A549 (cell line): ENCODE measurements at regions not wholly inside any gene's neighbourhood (a gene's known extent, or its start where the extent isn't known, plus 50 kb on each side); places are given as distances from the start of the nearest gene placed in this dataset.

Source experiments
- ATAC-seq, 2 experiments: fragments of 200-7000 bp in 1 of 2; fragments of >200 bp in 1 of 2; cut with Nextera tagmentation in 1 of 2; cut with Tn5 transposase in 1 of 2; 3 replicates each; pipeline versions ENCODE4 v1.8.0 to v1.9.1; 2018 to 2020; ENCODE audit warnings: mild to moderate bottlenecking in 1 of 2, moderate library complexity in 1 of 2
- CTCF ChIA-PET: fragments of 300-600 bp; sonication (Branson Sonifier 250); formaldehyde crosslinking; extraction: SDS; loops from one replicate; lab custom pipeline; 2021; ENCODE audit warnings: antibody characterized with exemption, inconsistent platforms; lab: Yijun Ruan, JAX
- POLR2A ChIA-PET: fragments of 350-600 bp; formaldehyde crosslinking; extraction: SDS; loops from one replicate; lab custom pipeline; 2021; ENCODE audit warnings: antibody characterized with exemption, inconsistent platforms; lab: Yijun Ruan, JAX
- DNase-seq, 2 experiments: peaks; one replicate each; pipeline versions ENCODE4 v3.0.0 to v3.0.0-alpha.2; 2011 to 2016; ENCODE audit warnings: low read depth in 1 of 2, low spot score in 1 of 2
- FAIRE-seq: peaks from 2 replicates; lab custom pipeline; 2011; peaks lifted over from hg19 to GRCh38; lab: Jason Lieb, UNC
- H3K27ac ChIP-seq, 2 experiments: fragments of >200 bp; sonication (Bioruptor Twin); formaldehyde crosslinking; 3 replicates each; pipeline ENCODE4 v1.5.1; 2016 to 2017
- H3K4me1 ChIP-seq: fragments of >200 bp; sonication (Bioruptor Twin); formaldehyde crosslinking; 3 replicates; pipeline ENCODE4 v1.6.1; 2016
- H3K4me2 ChIP-seq: fragments of >200 bp; sonication (Bioruptor Twin); formaldehyde crosslinking; 3 replicates; pipeline ENCODE4 v1.6.1; 2016
- H3K4me3 ChIP-seq: fragments of >200 bp; sonication (Bioruptor Twin); formaldehyde crosslinking; 3 replicates; pipeline ENCODE4 v1.5.1; 2016
- H3K9me3 ChIP-seq: fragments of >200 bp; sonication (Bioruptor Twin); formaldehyde crosslinking; 3 replicates; pipeline ENCODE4 v1.6.1; 2016
- BHLHE40 ChIP-seq: IDR thresholded peaks from 2 replicates; pipeline ENCODE4 v1.6.1; 2012; ENCODE audit warnings: low read depth, low read length, inconsistent platforms
- EHF ChIP-seq: fragments of 250-450 bp; sonication (Bioruptor Pico); IDR thresholded peaks from 2 replicates; pipeline ENCODE4 v1.5.0; 2020; ENCODE audit warnings: mild to moderate bottlenecking
- FOSB ChIP-seq: fragments of 250-450 bp; sonication (Bioruptor Pico); IDR thresholded peaks from 2 replicates; pipeline ENCODE4 v1.5.0; 2020; ENCODE audit warnings: mild to moderate bottlenecking, moderate library complexity
- FOSL2 ChIP-seq, 2 experiments: fragments of 450-650 bp in 1 of 2; fragments of >200 bp in 1 of 2; sonication (Bioruptor Twin) in 1 of 2; formaldehyde crosslinking; IDR thresholded peaks; 2 replicates each; pipeline versions ENCODE4 v1.5.0 to v1.6.1; 2016 to 2020; ENCODE audit warnings: mild to moderate bottlenecking in 1 of 2, moderate library complexity in 1 of 2
- GATA3 ChIP-seq: IDR thresholded peaks from 2 replicates; pipeline ENCODE4 v1.6.1; 2012; ENCODE audit warnings: borderline replicate concordance
- HOXB13 ChIP-seq: fragments of 250-450 bp; sonication (Bioruptor Pico); IDR thresholded peaks from 2 replicates; pipeline ENCODE4 v1.5.0; 2020; ENCODE audit warnings: low read depth, mild to moderate bottlenecking, moderate library complexity
- MAZ ChIP-seq: fragments of 150-350 bp; IDR thresholded peaks from 2 replicates; pipeline ENCODE4 v1.6.1; 2014; ENCODE audit warnings: antibody characterized with exemption, low read depth, low read length, borderline replicate concordance
- POLR2A ChIP-seq: IDR thresholded peaks from 2 replicates; pipeline ENCODE4 v1.6.1; 2012; ENCODE audit warnings: mild to moderate bottlenecking, low read length
- POLR2AphosphoS2 ChIP-seq: conservative IDR thresholded peaks from 2 replicates; pipeline ENCODE4 v1.6.1; 2012; ENCODE audit warnings: low read length, improper control_type of control experiment, inconsistent platforms
- RARB ChIP-seq: fragments of 250-450 bp; sonication (Bioruptor Pico); IDR thresholded peaks from 2 replicates; pipeline ENCODE4 v1.8.0; 2021; ENCODE audit warnings: mild to moderate bottlenecking, moderate library complexity
- SREBF2 ChIP-seq: fragments of 450-650 bp; IDR thresholded peaks from 2 replicates; pipeline ENCODE4 v1.6.1; 2014; ENCODE audit warnings: mild to moderate bottlenecking, moderate library complexity
- ZC3H11A ChIP-seq: fragments of 450-650 bp; IDR thresholded peaks from 2 replicates; pipeline ENCODE4 v1.6.1; 2014; ENCODE audit warnings: antibody characterized with exemption, mild to moderate bottlenecking
- ZFP36 ChIP-seq: fragments of 450-650 bp; IDR thresholded peaks from 2 replicates; pipeline ENCODE4 v1.6.1; 2014; ENCODE audit warnings: borderline replicate concordance; ENCODE audit not compliant: partially characterized antibody
- ZNF302 ChIP-seq: fragments of 250-450 bp; sonication (Bioruptor Pico); IDR thresholded peaks from 2 replicates; pipeline ENCODE4 v1.9.0; 2021; ENCODE audit warnings: inconsistent platforms, mild to moderate bottlenecking, moderate library complexity
- WGBS: methylation state at CpG from one replicate; pipeline ENCODE4 v1.1.6; 2017; ENCODE audit errors: missing lambda C conversion rate; 5-methylcytosine and 5-hydroxymethylcytosine counted together
- TF ChIP-seq, protein P1 (sequence below): fragments of 150-350 bp; IDR thresholded peaks from 2 replicates; pipeline ENCODE4 v1.6.1; 2014; ENCODE audit warnings: low read depth, mild to moderate bottlenecking, low read length
- TF ChIP-seq, protein P2 (sequence below): fragments of 250-450 bp; sonication (Bioruptor Pico); IDR thresholded peaks from 2 replicates; pipeline ENCODE4 v1.5.0; 2021; ENCODE audit warnings: mild to moderate bottlenecking, moderate library complexity, borderline replicate concordance
- TF ChIP-seq, protein P3 (sequence below): fragments of >200 bp; sonication (Bioruptor Twin); formaldehyde crosslinking; IDR thresholded peaks from 3 replicates; pipeline ENCODE4 v1.5.1; 2016
- TF ChIP-seq, protein P4 (sequence below): fragments of 200-600 bp; sonication (generic); IDR thresholded peaks from 2 replicates; pipeline ENCODE4 v1.6.1; 2016; ENCODE audit warnings: antibody characterized with exemption, mild to moderate bottlenecking, moderate library complexity
- TF ChIP-seq, protein P5 (sequence below): IDR thresholded peaks from 2 replicates; pipeline ENCODE4 v1.6.1; 2012

DNA sequence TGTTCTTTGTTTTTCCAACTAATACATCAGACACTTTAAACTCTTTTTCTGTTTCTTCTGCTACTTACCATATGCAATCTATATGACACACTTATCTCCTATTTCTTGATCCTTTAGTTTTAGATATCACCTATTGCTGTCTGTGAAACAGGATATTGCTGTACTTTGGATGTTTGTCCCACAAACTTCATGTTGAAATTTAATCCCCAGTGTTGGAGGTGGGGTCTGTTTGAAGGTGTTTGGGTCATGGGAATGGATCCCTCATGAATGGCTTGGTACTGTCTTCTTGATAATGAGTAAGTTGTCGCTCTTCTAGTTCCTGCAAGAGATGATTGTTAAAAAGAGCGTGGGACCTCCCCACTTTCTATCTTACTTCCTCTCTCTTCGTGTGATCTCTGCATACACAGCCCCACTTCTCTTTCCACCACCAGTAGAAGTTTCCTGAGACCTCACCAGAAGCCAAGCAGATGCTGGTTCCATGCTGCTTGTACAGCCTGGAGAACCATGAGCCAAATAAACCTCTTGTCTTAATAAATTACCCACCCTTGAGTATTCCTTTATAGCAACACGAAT is 244.2 kb downstream of the NHLRC3 start:
- CTCF ChIA-PET = interaction anchor here (0.8 kb wide), 1 partner anchor 30 kb away, joined by 3 read pairs; no protein-coding TSS in a partner anchor

More for the DNA sequence above, 244.2 kb downstream of the NHLRC3 start:
- no peak overlapping the region for H3K27ac ChIP-seq
- POLR2A ChIA-PET = no interaction called here
- TF ChIP-seq, protein P1, sequence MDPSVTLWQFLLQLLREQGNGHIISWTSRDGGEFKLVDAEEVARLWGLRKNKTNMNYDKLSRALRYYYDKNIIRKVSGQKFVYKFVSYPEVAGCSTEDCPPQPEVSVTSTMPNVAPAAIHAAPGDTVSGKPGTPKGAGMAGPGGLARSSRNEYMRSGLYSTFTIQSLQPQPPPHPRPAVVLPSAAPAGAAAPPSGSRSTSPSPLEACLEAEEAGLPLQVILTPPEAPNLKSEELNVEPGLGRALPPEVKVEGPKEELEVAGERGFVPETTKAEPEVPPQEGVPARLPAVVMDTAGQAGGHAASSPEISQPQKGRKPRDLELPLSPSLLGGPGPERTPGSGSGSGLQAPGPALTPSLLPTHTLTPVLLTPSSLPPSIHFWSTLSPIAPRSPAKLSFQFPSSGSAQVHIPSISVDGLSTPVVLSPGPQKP = no peak
- no peak for TF ChIP-seq FOSB
- no peak for TF ChIP-seq ZNF302 (CRISPR knock-in tag)
- TF ChIP-seq ZFP36 = no peak
- no peak for TF ChIP-seq FOSL2 (IDR thresholded peaks at IDR 0.05)
- TF ChIP-seq FOSL2 (CRISPR knock-in tag; IDR thresholded peaks at IDR 0.05) = no peak
- no peak for TF ChIP-seq ZC3H11A
- TF ChIP-seq, protein P2, sequence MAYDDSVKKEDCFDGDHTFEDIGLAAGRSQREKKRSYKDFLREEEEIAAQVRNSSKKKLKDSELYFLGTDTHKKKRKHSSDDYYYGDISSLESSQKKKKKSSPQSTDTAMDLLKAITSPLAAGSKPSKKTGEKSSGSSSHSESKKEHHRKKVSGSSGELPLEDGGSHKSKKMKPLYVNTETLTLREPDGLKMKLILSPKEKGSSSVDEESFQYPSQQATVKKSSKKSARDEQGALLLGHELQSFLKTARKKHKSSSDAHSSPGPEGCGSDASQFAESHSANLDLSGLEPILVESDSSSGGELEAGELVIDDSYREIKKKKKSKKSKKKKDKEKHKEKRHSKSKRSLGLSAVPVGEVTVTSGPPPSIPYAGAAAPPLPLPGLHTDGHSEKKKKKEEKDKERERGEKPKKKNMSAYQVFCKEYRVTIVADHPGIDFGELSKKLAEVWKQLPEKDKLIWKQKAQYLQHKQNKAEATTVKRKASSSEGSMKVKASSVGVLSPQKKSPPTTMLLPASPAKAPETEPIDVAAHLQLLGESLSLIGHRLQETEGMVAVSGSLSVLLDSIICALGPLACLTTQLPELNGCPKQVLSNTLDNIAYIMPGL (CRISPR knock-in tag) = no peak
- TF ChIP-seq BHLHE40 = no peak
- TF ChIP-seq POLR2AphosphoS2 = no peak
- TF ChIP-seq MAZ = no peak
- no peak for TF ChIP-seq HOXB13 (CRISPR knock-in tag)
- TF ChIP-seq EHF = no peak
- TF ChIP-seq RARB (CRISPR knock-in tag) = no peak
- no peak for TF ChIP-seq POLR2A
- TF ChIP-seq, protein P3, sequence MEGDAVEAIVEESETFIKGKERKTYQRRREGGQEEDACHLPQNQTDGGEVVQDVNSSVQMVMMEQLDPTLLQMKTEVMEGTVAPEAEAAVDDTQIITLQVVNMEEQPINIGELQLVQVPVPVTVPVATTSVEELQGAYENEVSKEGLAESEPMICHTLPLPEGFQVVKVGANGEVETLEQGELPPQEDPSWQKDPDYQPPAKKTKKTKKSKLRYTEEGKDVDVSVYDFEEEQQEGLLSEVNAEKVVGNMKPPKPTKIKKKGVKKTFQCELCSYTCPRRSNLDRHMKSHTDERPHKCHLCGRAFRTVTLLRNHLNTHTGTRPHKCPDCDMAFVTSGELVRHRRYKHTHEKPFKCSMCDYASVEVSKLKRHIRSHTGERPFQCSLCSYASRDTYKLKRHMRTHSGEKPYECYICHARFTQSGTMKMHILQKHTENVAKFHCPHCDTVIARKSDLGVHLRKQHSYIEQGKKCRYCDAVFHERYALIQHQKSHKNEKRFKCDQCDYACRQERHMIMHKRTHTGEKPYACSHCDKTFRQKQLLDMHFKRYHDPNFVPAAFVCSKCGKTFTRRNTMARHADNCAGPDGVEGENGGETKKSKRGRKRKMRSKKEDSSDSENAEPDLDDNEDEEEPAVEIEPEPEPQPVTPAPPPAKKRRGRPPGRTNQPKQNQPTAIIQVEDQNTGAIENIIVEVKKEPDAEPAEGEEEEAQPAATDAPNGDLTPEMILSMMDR = no peak
- TF ChIP-seq GATA3 = no peak
- TF ChIP-seq, protein P4, sequence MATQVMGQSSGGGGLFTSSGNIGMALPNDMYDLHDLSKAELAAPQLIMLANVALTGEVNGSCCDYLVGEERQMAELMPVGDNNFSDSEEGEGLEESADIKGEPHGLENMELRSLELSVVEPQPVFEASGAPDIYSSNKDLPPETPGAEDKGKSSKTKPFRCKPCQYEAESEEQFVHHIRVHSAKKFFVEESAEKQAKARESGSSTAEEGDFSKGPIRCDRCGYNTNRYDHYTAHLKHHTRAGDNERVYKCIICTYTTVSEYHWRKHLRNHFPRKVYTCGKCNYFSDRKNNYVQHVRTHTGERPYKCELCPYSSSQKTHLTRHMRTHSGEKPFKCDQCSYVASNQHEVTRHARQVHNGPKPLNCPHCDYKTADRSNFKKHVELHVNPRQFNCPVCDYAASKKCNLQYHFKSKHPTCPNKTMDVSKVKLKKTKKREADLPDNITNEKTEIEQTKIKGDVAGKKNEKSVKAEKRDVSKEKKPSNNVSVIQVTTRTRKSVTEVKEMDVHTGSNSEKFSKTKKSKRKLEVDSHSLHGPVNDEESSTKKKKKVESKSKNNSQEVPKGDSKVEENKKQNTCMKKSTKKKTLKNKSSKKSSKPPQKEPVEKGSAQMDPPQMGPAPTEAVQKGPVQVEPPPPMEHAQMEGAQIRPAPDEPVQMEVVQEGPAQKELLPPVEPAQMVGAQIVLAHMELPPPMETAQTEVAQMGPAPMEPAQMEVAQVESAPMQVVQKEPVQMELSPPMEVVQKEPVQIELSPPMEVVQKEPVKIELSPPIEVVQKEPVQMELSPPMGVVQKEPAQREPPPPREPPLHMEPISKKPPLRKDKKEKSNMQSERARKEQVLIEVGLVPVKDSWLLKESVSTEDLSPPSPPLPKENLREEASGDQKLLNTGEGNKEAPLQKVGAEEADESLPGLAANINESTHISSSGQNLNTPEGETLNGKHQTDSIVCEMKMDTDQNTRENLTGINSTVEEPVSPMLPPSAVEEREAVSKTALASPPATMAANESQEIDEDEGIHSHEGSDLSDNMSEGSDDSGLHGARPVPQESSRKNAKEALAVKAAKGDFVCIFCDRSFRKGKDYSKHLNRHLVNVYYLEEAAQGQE = no peak
- TF ChIP-seq SREBF2 = no peak
- TF ChIP-seq, protein P5, sequence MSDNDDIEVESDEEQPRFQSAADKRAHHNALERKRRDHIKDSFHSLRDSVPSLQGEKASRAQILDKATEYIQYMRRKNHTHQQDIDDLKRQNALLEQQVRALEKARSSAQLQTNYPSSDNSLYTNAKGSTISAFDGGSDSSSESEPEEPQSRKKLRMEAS = no peak
- TF ChIP-seq, all 56 proteins: peak for 0
- Histone ChIP-seq H3K4me3 (no peak overlapping the region), H3K9me3 (no peaks in the 10 kb centered on the region), H3K4me2 (peak overlapping the region; percentile 29; the same call in 2 of the 3 replicates), H3K4me1 (peaks cover 13% of the 10 kb centered on the region; the same call in 2 of the 3 replicates)
- no peak for DNase-seq
- no peak for ATAC-seq
- no peak for FAIRE-seq
- 25% methylated on average over 4 of the region's 4 CpGs for WGBS
